Activated CD8-positive, alpha-beta T cell treated with anti-CD3 and anti-CD28 coated beads for 36 hours (primary cell): ENCODE measurements at regions not wholly inside any gene's neighbourhood (a gene's known extent, or its start where the extent isn't known, plus 50 kb on each side); places are given as distances from the start of the nearest gene placed in this dataset.

ENCODE experiments used
- ATAC-seq: fragments of 200-7000 bp; cut with Tn5 transposase; one replicate; pipeline ENCODE4 v1.10.0; 2021; ENCODE audit warnings: mild to moderate bottlenecking, moderate library complexity
- CTCF ChIA-PET: fragments of 350-600 bp; sonication (Branson Sonifier 250); formaldehyde crosslinking; loops from one replicate; lab custom pipeline; 2021; ENCODE audit warnings: antibody characterized with exemption; lab: Charles Lee
- POLR2A ChIA-PET: fragments of 350-600 bp; sonication (Branson Sonifier 250); formaldehyde crosslinking; loops from one replicate; lab custom pipeline; 2021; ENCODE audit warnings: antibody characterized with exemption; lab: Charles Lee
- DNase-seq: peaks from one replicate; pipeline ENCODE4 v3.0.0-alpha.2; 2020
- H3K27ac Mint-ChIP-seq: one replicate; pipeline ENCODE4 v1.8.0; 2021; ENCODE audit warnings: mild to moderate bottlenecking, mixed read lengths
- H3K27me3 Mint-ChIP-seq: one replicate; pipeline ENCODE4 v1.8.0; 2021; ENCODE audit warnings: mixed read lengths
- H3K36me3 Mint-ChIP-seq: one replicate; pipeline ENCODE4 v1.8.0; 2021; ENCODE audit warnings: low read depth, mixed read lengths
- H3K4me1 Mint-ChIP-seq: one replicate; pipeline ENCODE4 v1.8.0; 2021; ENCODE audit warnings: low read depth, mixed read lengths
- H3K4me3 Mint-ChIP-seq: one replicate; pipeline ENCODE4 v1.8.0; 2021; ENCODE audit warnings: mild to moderate bottlenecking, moderate library complexity, mixed read lengths
- H3K9me3 Mint-ChIP-seq: one replicate; pipeline ENCODE4 v1.8.0; 2021; ENCODE audit warnings: mixed read lengths
- CTCF ChIP-seq: fragments of 200-600 bp; IDR thresholded peaks from one replicate; pipeline ENCODE4 v1.8.0; 2022; ENCODE audit warnings: antibody characterized with exemption, mild to moderate bottlenecking
- intact Hi-C: fragments of 100-400 bp; cut with micrococcal nuclease; formaldehyde crosslinking; loops from one replicate; pipeline ENCODE4 v1.10.0; 2022

- intact Hi-C loops: no loop called here
- ATAC-seq (no peak), DNase-seq (no peak)
- Mint-ChIP-seq H3K27ac (no peak overlapping the region), H3K4me3 (no peak overlapping the region), H3K9me3 (no peaks in the 10 kb centered on the region), H3K27me3 (peaks cover 5% of the 10 kb centered on the region), H3K4me1 (no peaks in the 10 kb centered on the region), H3K36me3 (no peaks in the 10 kb centered on the region)
- CTCF ChIA-PET: no interaction called here
- no peak for TF ChIP-seq CTCF
- POLR2A ChIA-PET: no interaction called here
Observed at GRCh38 chr4:123952530-123953274, 556.1 kb downstream of the SPRY1 start.

GRCh38 chr4:123953566-123953965 is 557.0 kb downstream of the SPRY1 start:
- ATAC-seq (no peak), DNase-seq (no peak)
- Mint-ChIP-seq H3K36me3 (no peaks in the 10 kb centered on the region), H3K4me1 (no peaks in the 10 kb centered on the region), H3K27me3 (peaks cover 5% of the 10 kb centered on the region), H3K4me3 (no peak overlapping the region), H3K27ac (no peak overlapping the region), H3K9me3 (no peaks in the 10 kb centered on the region)
- intact Hi-C loops: no loop called here
- TF ChIP-seq CTCF: no peak
- ChIA-PET POLR2A (no interaction called here), CTCF (no interaction called here)

- no peaks in the 10 kb centered on the region for H3K36me3 Mint-ChIP-seq
- CTCF ChIA-PET: no interaction called here
- intact Hi-C loops: no loop called here
- peaks cover 5% of the 10 kb centered on the region for H3K27me3 Mint-ChIP-seq
- DNase-seq (no peak), ATAC-seq (no peak)
- no peak overlapping the region for H3K27ac Mint-ChIP-seq
- H3K9me3 Mint-ChIP-seq: no peaks in the 10 kb centered on the region
- H3K4me3 Mint-ChIP-seq: no peak overlapping the region
- POLR2A ChIA-PET: no interaction called here
- no peaks in the 10 kb centered on the region for H3K4me1 Mint-ChIP-seq
- TF ChIP-seq CTCF: no peak
Observed at GRCh38 chr4:123954220-123954619, 557.6 kb downstream of the SPRY1 start.

- no peak for DNase-seq
- Mint-ChIP-seq H3K9me3 (no peaks in the 10 kb centered on the region), H3K36me3 (no peaks in the 10 kb centered on the region), H3K4me1 (no peaks in the 10 kb centered on the region), H3K27me3 (peaks cover 5% of the 10 kb centered on the region), H3K4me3 (no peak overlapping the region), H3K27ac (no peak overlapping the region)
- TF ChIP-seq CTCF: no peak
- CTCF ChIA-PET: no interaction called here
- intact Hi-C loops: no loop called here
- ATAC-seq: no peak
- POLR2A ChIA-PET: interaction anchor here (0.6 kb wide), 1 partner anchor 39 kb away, joined by 4 read pairs; no protein-coding TSS in a partner anchor
Observed at GRCh38 chr4:123955167-123955800, 558.7 kb downstream of the SPRY1 start.

GRCh38 chr4:123956204-123956603 is 559.6 kb downstream of the SPRY1 start:
- ATAC-seq (no peak), DNase-seq (no peak)
- no peak overlapping the region for H3K27ac Mint-ChIP-seq
- H3K4me1 Mint-ChIP-seq: no peaks in the 10 kb centered on the region
- no peak overlapping the region for H3K4me3 Mint-ChIP-seq
- TF ChIP-seq CTCF: no peak
- H3K36me3 Mint-ChIP-seq: no peaks in the 10 kb centered on the region
- POLR2A ChIA-PET: no interaction called here
- intact Hi-C loops: no loop called here
- no peaks in the 10 kb centered on the region for H3K9me3 Mint-ChIP-seq
- CTCF ChIA-PET: no interaction called here
- peaks cover 5% of the 10 kb centered on the region for H3K27me3 Mint-ChIP-seq
